ENCODE measurements at regions not wholly inside any gene's neighbourhood (a gene's known extent, or its start where the extent isn't known, plus 50 kb on each side); places are given as distances from the start of the nearest gene placed in this dataset.
"Not testable (repeated sequence)": the region's sequence is repeated elsewhere in the genome, so short reads cannot be mapped to it uniquely, and the experiment has no call there.

DNA sequence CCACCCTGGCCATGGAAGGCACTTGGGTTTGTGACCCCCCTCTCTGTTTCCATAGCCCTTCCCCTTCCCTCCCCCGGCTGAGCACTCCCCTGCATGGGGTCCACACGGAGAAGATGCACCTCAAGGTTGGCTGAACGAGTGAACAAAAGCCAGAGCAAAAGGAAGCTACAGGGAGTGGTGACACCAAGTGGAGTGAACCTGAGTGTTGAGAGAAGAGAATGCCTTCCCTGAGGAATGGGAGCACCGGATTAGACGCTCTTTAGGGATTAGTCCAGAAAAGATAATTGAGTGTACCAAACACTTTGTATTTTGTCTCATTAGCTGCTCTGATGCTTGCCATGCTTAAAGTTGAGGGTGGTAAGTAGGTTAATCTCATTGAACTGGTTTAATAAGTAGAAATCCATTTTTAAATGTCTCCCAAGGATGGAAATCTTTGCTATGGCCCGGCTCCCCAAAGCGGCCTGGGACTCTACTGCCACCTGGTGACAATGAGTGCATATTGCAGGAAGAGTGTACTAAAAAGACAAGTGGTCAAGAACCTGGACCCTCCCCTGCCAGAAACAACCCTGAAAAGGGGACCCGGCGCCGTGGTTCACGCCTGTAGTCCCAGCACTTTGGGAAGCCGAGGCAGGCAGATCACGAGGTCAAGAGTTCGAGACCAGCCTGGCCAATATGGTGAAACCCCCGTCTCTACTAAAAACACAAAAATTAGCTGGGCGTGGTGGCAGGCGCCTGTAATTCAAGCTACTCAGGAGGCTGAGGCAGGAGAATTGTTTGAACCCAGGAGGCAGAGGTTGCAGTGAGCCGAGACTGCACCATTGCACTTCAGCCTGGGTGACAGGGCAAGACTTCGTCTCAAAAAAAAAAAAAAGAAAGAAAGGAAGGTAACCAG, 150.6 kb upstream of the ZC3H12A start:
- no peak for ATAC-seq

- ATAC-seq = no peak
Observed at GRCh38 chr1:37325010-37325409, 149.4 kb upstream of the ZC3H12A start.

DNA sequence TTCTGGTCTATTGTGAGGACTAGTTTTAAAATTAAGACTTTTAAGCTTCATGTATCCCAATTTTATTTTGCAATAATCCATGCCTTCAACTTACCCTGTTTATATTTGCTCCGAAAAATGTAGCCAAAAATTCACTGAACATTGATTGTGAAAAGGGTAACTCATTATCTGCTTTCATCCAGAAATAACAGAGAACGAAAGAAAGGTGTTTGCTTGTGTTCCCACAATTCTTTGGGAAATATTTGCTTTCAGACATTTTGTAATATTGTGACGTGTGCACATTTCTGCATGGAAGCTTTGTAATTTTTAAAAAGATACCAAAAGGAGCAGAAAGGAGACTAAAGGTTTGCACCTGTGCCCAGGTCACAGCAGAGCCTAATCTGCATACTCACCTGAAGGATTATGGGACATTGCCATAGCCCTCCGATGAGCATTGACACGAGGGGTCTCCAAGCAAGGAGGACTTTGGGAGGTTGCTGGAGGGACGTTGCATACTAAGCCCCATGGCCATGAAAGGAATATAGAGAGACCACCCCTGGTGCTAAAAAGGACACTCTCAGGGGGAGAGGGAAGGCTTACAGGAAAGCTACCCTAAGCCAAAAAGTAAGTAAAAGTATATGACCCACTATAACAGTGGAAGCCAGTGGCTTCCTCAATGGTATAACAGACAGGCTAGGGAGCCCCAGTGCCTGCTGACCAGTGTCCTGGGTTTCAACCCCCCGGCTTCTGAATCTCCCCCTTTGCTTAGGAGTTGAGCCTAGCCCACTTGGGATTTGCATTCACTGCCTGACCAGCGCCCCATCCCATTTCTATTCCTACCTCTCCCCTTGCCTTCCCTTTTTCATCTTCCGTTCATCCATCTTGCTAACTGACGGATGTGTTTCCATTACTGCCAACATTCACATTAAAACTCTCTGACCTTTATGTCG, 148.6 kb upstream of the ZC3H12A start:
- ATAC-seq = no peak

DNA sequence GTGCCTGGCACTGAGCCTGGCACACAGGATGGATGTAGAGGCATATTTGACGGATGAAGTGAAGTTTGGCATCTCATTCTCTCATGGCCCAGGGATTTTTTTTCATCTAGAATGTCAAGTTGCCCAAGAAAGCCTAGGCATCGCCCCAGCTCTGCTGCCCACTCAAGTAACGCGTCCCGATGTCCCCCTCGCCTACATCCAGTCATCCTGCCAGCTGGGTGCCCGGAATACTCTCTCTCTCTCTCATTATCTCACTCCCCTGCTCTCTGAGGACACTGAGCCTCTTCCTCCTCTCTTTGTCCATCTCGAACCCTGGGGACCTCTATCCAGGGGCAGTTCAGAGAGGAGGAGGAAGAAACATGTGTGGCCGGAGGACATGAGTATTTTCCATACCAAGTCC, 142.3 kb upstream of the ZC3H12A start:
- no peak for ATAC-seq

DNA sequence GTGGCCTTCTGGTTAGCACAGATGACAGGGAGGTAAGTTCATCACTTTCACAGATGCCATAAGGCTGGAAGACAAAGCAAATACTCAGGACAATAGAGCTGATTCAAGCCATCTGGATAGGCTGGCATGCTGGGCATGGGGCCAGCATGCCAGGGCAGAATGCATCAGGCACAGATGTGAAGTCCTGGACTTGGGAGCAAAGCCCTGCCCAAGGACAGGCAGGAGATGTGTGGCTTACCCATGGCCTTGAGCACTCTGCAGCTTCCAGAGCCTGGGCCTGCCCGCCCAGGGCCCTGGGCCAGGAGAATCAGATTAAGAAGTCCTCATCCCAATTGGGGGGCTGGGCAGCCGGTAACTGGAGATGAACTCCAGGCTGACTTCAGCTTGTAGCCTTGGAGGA, 135.7 kb upstream of the ZC3H12A start:
- no peak for ATAC-seq

- ATAC-seq = no peak
Observed at GRCh38 chr1:37342736-37343135, 131.6 kb upstream of the ZC3H12A start.

DNA sequence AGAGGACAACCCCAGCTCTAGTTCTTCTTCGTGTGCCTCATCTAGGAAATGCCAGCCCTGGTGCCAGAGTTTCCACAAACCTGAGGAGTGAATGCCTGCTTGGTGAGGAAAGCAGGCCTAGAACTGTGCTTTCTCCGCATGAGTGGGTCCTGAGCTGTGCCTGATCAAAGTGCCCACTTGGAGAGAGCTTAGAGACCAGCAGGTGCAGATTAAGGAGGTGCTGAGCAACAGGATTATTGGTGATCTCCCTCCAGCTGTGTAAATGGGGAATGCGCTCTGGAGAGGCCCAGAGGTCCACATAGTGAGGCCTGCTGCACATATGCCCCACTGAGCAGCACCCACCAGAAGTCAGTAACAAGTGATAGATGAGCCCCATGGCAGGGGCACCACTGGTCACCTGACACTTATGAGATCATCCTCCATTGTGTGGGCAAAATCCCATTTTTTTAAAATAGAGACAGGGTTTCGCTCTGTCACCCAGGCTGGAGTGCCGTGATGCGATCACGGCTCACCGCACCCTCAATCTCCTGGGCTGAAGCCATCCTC, 127.2 kb upstream of the ZC3H12A start:
- ATAC-seq = no peak

DNA sequence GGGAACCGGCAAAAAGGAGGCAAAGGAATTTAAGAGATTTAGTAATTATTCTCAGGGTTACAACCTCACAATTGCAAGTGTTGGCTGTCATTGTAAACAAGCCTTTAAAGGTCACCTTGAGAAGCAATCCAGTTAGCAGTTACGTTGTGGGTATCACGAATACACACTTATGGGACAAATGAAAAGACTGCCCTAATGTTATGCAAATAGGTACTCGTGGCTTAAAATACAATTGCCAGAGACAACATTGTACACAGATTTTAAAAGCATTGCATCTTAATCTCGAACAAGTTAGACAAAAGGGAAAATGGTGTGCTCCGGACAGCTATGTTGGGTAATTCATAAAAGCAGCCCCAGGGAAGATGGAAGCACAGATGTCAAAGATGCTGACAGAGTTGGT, 120.5 kb upstream of the ZC3H12A start:
- no peak for ATAC-seq

- no peak for ATAC-seq
Observed at GRCh38 chr1:37354876-37355650, 119.3 kb upstream of the ZC3H12A start.

- no peak for ATAC-seq
Observed at GRCh38 chr1:37358992-37359391, 115.4 kb upstream of the ZC3H12A start.

DNA sequence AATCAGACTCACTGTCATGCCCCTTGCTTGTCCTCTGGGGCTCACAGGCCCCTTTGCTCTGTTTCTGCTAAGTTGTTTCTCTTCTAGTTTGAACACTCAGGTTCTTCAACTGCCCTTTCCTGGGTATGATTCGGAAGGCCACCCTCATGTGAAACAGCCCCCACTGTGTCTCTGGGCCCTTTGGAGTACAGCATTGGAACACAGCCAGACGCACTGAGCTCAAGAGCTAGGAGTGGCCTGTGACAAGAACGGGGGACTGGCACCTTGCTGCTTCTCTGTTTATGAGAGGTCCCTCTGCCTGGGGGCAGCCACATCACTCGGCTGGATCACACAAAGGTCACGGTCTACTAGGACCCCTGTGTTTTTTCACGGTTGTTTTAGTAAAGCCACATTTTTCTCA, 114.4 kb upstream of the ZC3H12A start:
- no peak for ATAC-seq

DNA sequence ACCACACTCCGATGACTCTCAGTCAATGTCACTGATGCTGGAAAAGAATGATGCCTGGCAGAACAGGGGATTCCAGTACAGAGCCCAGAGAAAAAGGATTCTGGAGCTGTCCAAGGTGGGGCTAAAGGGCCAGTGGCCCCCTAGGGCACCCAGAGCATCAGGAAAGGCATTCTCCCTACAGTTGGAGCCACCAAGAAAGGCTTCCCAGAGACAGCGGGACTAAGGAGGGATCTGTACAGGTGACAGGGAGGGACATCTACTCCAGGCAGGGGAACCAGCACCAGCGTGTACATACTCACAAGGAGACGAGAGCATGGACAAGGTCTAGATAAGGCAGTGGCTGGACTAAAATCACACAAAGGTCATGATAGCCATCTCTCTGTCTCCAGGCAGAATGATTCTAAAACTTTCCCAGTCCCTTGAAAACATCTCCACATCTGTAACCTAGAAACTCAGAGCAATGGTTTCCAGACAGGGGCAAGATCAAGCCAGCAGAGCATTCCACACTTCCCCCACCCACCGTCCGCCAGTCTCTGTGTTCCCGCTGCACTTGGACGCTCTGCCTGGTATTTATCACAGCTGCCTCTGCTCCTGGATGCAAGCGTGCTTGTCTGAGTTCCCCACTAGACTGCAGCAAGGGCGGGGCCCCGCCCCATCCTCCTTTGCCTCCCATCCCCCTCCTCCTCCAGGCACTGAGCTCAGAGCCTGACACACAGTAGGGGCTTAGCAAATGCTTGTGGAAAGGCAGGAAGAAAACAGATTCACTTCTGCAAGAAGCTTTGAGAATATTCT, 111.6 kb upstream of the ZC3H12A start:
- ATAC-seq = no peak

DNA sequence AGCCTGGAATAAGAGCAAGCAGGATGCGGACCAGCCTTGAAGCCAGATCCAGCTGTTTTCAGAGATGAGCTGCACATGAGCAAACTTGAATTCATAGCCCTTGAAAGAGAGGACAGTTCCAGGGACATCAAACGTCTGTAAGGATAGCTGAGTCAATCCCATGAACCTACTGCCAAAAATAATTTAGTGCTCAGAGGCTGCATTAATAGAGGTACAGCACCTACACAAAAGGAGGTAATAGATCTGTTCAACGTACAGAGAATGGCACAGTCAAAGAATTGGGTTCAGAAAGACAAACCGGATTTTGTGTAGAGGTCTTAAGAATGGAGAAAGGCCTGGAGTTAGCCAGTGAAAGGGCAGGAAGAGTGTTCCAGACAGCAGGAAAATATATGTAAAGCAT, 110.8 kb upstream of the ZC3H12A start:
- no peak for ATAC-seq

DNA sequence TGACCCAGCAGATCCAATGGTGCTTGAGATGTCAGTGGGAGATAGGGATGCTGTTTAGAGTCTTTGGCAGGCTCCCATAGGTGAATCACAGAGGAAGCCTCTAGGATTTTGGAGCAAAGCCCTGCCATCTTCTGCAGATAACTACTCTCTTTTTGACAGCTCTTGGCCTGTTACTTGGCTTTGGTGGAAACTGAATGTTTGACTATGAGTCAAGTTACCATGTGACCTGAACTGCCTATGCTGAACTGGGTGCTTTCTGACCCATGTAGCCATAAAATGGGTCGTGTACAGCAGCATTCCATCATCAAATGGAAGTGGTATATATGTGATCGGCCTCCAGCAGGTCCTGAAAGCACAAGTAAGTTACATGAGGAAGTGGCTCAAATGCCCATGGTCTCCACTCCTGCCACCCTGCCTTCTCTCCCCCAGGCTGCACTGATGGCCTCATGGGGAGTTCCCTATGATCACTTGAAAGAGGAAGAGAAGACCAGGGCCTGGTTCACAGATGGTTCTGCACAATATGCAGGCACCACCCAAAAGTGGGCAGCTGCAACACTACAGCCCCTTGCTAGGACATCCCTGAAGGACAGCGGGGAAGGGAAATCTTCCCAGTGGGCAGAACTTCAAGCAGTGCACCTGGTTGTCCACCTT, 105.6 kb upstream of the ZC3H12A start:
- ATAC-seq = not testable (repeated sequence)

DNA sequence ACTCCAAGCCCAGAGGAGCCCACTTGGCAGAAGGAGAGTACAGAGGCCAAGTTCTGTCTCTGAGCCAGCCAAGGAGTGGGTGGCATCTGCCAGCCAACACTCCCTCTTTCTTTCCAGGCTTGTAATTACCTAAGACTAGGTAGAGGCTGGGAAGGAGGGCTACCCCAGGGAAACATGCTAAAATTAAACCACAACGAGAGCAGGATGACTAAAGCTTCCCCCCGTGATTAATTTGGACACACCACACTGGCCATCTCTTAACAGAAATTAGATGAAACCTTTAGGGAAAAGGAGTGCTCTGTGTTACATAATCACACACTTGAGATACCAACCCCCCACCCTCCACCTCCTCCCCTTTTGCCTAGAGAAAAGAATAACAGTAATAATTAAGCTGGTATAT, 102.1 kb upstream of the ZC3H12A start:
- ATAC-seq = no peak

- ATAC-seq = no peak
Observed at GRCh38 chr1:37372711-37373110, 101.7 kb upstream of the ZC3H12A start.

DNA sequence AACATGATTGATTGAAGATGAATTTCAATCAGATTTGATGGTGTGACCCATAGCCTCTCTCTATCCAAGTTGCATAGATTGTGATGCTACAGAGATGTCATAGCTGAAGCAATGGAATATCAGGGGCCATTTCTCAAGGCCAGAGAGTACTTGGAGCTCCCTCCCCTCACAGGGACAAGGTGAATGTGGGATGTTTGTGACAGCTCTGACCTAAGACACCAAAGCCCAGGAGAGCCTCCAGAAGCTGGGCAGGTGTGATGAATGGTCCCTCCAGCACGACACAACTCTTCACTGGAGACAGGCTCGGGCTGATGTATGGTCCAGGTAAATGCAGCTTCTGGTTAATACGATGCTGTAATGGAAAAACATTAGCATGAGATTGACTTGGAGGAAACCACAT, 101.0 kb upstream of the ZC3H12A start:
- no peak for ATAC-seq

DNA sequence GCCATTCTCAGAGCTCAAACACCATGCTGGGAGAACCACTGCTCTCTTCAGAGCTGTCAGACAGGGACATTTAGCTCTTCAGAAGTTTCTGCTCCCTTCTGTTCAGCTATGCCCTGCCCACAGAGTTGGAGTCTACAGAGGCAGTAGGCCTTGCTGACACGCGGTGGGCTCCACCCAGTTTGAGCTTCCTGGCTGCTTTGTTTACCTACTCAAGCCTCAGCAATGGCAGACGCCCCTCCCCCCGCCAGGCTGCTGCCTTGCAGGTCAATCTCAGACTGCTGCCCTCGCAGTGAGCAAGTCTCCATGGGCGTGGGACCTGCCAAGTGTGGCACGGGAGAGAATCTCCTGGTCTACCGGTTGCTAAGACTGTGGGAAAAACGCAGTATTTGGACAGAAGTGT, 93.8 kb upstream of the ZC3H12A start:
- not testable (repeated sequence) for ATAC-seq

DNA sequence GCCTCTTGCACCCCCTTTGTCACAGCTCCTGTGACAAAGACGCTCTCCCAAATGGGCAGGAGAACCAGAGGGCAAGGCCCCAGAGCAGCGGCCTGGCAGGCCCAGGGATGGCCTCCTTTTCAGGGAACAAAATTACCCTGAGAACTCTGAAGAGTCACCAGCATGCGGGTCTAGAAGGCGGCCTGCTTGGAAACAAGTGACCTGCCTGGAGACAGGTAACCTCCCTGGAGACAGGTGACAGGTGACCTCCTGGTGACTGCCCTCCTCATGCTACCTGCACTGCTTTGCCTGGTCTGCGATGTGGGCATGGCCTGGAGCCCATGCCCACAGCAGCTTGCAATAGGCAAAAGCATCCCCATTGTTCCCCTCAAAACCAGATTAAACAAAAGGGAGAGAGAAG, 86.5 kb upstream of the ZC3H12A start:
- no peak for ATAC-seq

- no peak for ATAC-seq
Observed at GRCh38 chr1:37389327-37389726, 85.1 kb upstream of the ZC3H12A start.

All from esophagus mucosa (tissue), 1 donor.